Neural progenitor cell (in vitro differentiated cells): ENCODE measurements at regions not wholly inside any gene's neighbourhood (a gene's known extent, or its start where the extent isn't known, plus 50 kb on each side); places are given as distances from the start of the nearest gene placed in this dataset.

Experiments
- DNase-seq: peaks from one replicate; pipeline ENCODE4 v3.0.0-alpha.2; 2016; ENCODE audit warnings: low spot score
- H2AFZ ChIP-seq: fragments of 200-600 bp; sonication (generic); replicated peaks from 2 replicates; pipeline ENCODE4 v1.6.1; 2016; ENCODE audit warnings: antibody characterized with exemption
- H3F3A ChIP-seq: fragments of 200-600 bp; sonication (generic); 2 replicates; pipeline ENCODE4 v1.6.1; 2016; ENCODE audit warnings: antibody characterized with exemption, low read depth
- H3K27ac ChIP-seq: fragments of 200-600 bp; sonication (generic); 2 replicates; pipeline ENCODE4 v1.5.1; 2016; ENCODE audit warnings: mild to moderate bottlenecking
- H3K27me3 ChIP-seq: fragments of 200-600 bp; sonication (generic); 2 replicates; pipeline ENCODE4 v1.6.1; 2016; ENCODE audit warnings: mild to moderate bottlenecking, moderate library complexity
- H3K36me3 ChIP-seq: fragments of 200-600 bp; sonication (generic); 2 replicates; pipeline ENCODE4 v1.5.1; 2016
- H3K4me1 ChIP-seq: fragments of 200-600 bp; sonication (generic); 2 replicates; pipeline ENCODE4 v1.6.1; 2016; ENCODE audit warnings: mixed run types
- H3K4me2 ChIP-seq: fragments of 200-600 bp; sonication (generic); 2 replicates; pipeline ENCODE4 v1.6.1; 2016
- H3K4me3 ChIP-seq: fragments of 200-600 bp; sonication (generic); 2 replicates; pipeline ENCODE4 v1.5.1; 2016
- H3K79me2 ChIP-seq: fragments of 200-600 bp; sonication (generic); 2 replicates; pipeline ENCODE4 v1.6.1; 2016; ENCODE audit warnings: low read depth
- H3K9ac ChIP-seq: fragments of 200-600 bp; sonication (generic); 2 replicates; pipeline ENCODE4 v1.6.1; 2016
- H3K9me3 ChIP-seq: fragments of 200-600 bp; sonication (generic); 2 replicates; pipeline ENCODE4 v1.5.1; 2016; ENCODE audit warnings: low read depth
- H4K20me1 ChIP-seq: fragments of 200-600 bp; sonication (generic); 2 replicates; pipeline ENCODE4 v1.6.1; 2016; ENCODE audit warnings: low read depth
- H3K27ac Mint-ChIP-seq: 3 replicates; pipeline ENCODE4 v1.8.0; 2021; ENCODE audit warnings: mixed read lengths
- H3K27me3 Mint-ChIP-seq: 2 replicates; pipeline ENCODE4 v1.8.0; 2022; ENCODE audit warnings: low read depth, mild to moderate bottlenecking, inconsistent platforms, moderate library complexity, mixed read lengths; ENCODE audit not compliant: insufficient read depth
- H3K36me3 Mint-ChIP-seq: 3 replicates; pipeline ENCODE4 v1.8.0; 2021; ENCODE audit warnings: mixed read lengths
- H3K4me1 Mint-ChIP-seq: 3 replicates; pipeline ENCODE4 v1.8.0; 2021; ENCODE audit warnings: mixed read lengths
- H3K4me3 Mint-ChIP-seq: 3 replicates; pipeline ENCODE4 v1.8.0; 2021; ENCODE audit warnings: mild to moderate bottlenecking, moderate library complexity, mixed read lengths
- H3K9me3 Mint-ChIP-seq: 3 replicates; pipeline ENCODE4 v1.8.0; 2020; ENCODE audit warnings: mixed read lengths
- CTCF ChIP-seq: fragments of 200-600 bp; sonication (generic); IDR thresholded peaks from 2 replicates; pipeline ENCODE4 v1.5.1; 2017; ENCODE audit warnings: antibody characterized with exemption, mild to moderate bottlenecking
- EZH2 ChIP-seq: fragments of 200-600 bp; sonication (generic); IDR thresholded peaks from 2 replicates; pipeline ENCODE4 v1.6.1; 2017; ENCODE audit warnings: antibody characterized with exemption, mild to moderate bottlenecking, moderate library complexity
- EZH2phosphoT487 ChIP-seq: fragments of 200-600 bp; sonication (generic); IDR thresholded peaks from 2 replicates; pipeline ENCODE4 v1.6.1; 2017; ENCODE audit warnings: antibody characterized with exemption

- H3K36me3 Mint-ChIP-seq: no peaks in the 10 kb centered on the region
- no peaks in the 10 kb centered on the region for H3K27me3 ChIP-seq
- no peaks in the 10 kb centered on the region for H3K4me1 ChIP-seq
- peak overlapping the region; percentile 2 for H3K27ac Mint-ChIP-seq
- no peak overlapping the region for H3K4me3 ChIP-seq
- H3K9me3 Mint-ChIP-seq: peaks cover 3% of the 10 kb centered on the region
- DNase-seq: no peak
- H3K79me2 ChIP-seq: no peaks in the 10 kb centered on the region
- no peak overlapping the region for H3K9ac ChIP-seq
- H3K4me3 Mint-ChIP-seq: no peak overlapping the region
- no peak for TF ChIP-seq CTCF
- TF ChIP-seq EZH2: no peak
- no peak for TF ChIP-seq EZH2phosphoT487
- no peaks in the 10 kb centered on the region for H3K36me3 ChIP-seq
- no peak overlapping the region for H3K27ac ChIP-seq
- H4K20me1 ChIP-seq: no peaks in the 10 kb centered on the region
- peaks cover 13% of the 10 kb centered on the region for H3K27me3 Mint-ChIP-seq
- no peak overlapping the region for H2AFZ ChIP-seq
- H3K9me3 ChIP-seq: no peaks in the 10 kb centered on the region
- no peaks in the 10 kb centered on the region for H3F3A ChIP-seq
- no peak overlapping the region for H3K4me2 ChIP-seq
- H3K4me1 Mint-ChIP-seq: peaks cover 20% of the 10 kb centered on the region
Observed at GRCh38 chr6:157768304-157768703, 54.7 kb upstream of the SNX9 start.

DNA sequence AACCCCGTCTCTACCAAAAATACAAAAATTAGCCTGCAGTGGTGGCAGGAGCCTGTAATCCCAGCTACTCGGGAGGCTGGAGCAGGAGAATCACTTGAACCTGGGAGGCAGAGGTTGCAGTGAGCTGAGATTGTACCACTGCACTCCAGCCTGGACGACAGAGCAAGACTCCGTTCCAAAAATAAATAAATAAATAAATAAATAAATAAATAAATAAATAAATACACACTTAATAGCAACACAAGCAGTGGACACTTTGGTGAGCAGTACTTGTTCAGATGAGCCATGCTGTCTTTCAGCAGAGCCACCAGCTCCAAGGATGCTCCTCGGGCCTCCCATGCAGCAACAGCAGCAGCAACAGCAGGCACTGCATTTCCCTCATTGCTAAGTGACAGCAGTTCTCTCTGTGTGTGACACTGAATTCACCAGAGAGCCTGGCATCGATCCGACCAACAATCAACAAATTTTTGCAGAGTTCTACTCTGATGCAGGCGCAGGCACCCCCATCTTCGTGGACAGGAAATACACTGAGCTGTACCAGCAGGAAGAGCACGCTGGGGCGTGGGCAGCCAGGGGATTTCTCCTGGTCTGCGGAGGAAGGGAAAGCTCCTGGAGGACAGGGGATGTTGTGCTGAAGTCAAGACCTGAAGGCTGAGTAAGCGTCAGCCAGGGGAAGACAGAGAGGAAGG is 54.0 kb upstream of the SNX9 start:
- no peaks in the 10 kb centered on the region for H3K9me3 ChIP-seq
- peaks cover 21% of the 10 kb centered on the region for H3K4me1 Mint-ChIP-seq
- no peak overlapping the region for H3K27ac Mint-ChIP-seq
- H2AFZ ChIP-seq: no peak overlapping the region
- no peak overlapping the region for H3K27ac ChIP-seq
- H3K4me1 ChIP-seq: no peaks in the 10 kb centered on the region
- H3K27me3 Mint-ChIP-seq: peaks cover 18% of the 10 kb centered on the region
- H3K36me3 Mint-ChIP-seq: no peaks in the 10 kb centered on the region
- H3K79me2 ChIP-seq: no peaks in the 10 kb centered on the region
- H3K9me3 Mint-ChIP-seq: peaks cover 10% of the 10 kb centered on the region
- TF ChIP-seq EZH2: no peak
- no peak for TF ChIP-seq CTCF
- TF ChIP-seq EZH2phosphoT487: no peak
- H3F3A ChIP-seq: no peaks in the 10 kb centered on the region
- no peaks in the 10 kb centered on the region for H4K20me1 ChIP-seq
- no peak overlapping the region for H3K4me3 Mint-ChIP-seq
- H3K36me3 ChIP-seq: no peaks in the 10 kb centered on the region
- H3K27me3 ChIP-seq: no peaks in the 10 kb centered on the region
- no peak overlapping the region for H3K4me2 ChIP-seq
- no peak overlapping the region for H3K9ac ChIP-seq
- no peak for DNase-seq
- H3K4me3 ChIP-seq: no peak overlapping the region

DNA sequence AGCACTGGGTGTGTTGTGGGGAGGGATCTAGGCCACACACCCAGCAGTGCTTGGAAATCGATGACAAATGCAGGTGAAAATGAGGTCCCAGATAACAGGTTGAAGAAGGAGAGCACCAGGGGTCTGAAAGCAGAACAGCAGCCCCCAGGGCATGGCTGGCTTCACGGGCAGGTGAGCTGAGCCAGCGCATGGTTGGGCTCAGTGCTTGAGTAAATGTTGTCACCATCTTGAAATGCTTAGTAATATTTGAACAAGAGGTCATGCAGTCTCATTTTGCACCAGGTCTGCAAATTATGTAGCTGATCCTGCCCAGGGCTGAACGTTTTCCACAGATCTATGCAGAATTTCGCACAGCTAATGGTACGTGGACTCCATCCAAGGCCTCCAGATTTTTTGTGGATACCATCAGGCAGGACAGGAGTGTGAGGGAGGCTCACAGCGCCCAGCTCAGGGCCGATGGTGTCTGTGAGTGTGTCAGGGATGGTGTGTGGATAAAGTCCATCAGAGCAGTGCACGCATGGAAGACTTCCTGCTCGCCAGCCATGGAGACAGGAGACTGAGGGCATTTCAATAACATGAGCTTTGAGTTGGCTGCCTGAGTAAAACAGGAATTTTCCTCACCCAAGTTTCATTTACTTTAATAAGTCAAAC is 53.1 kb upstream of the SNX9 start:
- Mint-ChIP-seq H3K4me1 (peaks cover 12% of the 10 kb centered on the region), H3K36me3 (no peaks in the 10 kb centered on the region), H3K9me3 (peaks cover 10% of the 10 kb centered on the region), H3K27me3 (peaks cover 17% of the 10 kb centered on the region), H3K27ac (peak overlapping the region; percentile 22), H3K4me3 (no peak overlapping the region)
- Histone ChIP-seq H3K4me1 (no peaks in the 10 kb centered on the region), H4K20me1 (no peaks in the 10 kb centered on the region), H3K4me2 (no peak overlapping the region), H3K27ac (no peak overlapping the region), H2AFZ (no peak overlapping the region), H3K9me3 (no peaks in the 10 kb centered on the region), H3K27me3 (no peaks in the 10 kb centered on the region), H3K79me2 (no peaks in the 10 kb centered on the region), H3F3A (peaks cover 7% of the 10 kb centered on the region), H3K4me3 (no peak overlapping the region), H3K9ac (no peak overlapping the region), H3K36me3 (no peaks in the 10 kb centered on the region)
- DNase-seq: no peak
- no peak for TF ChIP-seq CTCF
- no peak for TF ChIP-seq EZH2phosphoT487
- no peak for TF ChIP-seq EZH2
